ENCODE measurements at regions not wholly inside any gene's neighbourhood (a gene's known extent, or its start where the extent isn't known, plus 50 kb on each side); places are given as distances from the start of the nearest gene placed in this dataset.

DNA sequence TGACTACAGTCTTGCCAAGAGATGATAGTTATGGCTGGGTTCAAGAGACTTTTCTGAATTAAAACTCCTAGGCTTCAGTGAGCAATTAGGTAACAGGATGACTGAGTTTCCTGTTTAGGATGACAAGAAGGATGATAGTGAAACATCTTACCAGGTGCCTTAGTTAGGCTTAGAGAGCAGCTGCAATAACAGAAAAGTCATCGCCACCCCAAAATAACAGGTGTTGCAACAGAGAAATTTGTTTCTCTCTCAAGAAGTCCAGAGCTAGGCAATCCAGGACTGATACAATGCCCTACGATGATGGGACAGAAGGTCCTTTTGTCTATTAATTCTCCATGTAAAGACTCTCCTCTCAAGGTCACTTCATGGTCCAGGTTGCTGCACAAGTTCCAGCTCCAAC lies 361.8 kb downstream of the CAAP1 start:
- TF ChIP-seq, protein P1, sequence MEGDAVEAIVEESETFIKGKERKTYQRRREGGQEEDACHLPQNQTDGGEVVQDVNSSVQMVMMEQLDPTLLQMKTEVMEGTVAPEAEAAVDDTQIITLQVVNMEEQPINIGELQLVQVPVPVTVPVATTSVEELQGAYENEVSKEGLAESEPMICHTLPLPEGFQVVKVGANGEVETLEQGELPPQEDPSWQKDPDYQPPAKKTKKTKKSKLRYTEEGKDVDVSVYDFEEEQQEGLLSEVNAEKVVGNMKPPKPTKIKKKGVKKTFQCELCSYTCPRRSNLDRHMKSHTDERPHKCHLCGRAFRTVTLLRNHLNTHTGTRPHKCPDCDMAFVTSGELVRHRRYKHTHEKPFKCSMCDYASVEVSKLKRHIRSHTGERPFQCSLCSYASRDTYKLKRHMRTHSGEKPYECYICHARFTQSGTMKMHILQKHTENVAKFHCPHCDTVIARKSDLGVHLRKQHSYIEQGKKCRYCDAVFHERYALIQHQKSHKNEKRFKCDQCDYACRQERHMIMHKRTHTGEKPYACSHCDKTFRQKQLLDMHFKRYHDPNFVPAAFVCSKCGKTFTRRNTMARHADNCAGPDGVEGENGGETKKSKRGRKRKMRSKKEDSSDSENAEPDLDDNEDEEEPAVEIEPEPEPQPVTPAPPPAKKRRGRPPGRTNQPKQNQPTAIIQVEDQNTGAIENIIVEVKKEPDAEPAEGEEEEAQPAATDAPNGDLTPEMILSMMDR (conservative IDR thresholded peaks at IDR 0.05; ENCODE audit: low read depth, low read length) = no peak
- no peak for TF ChIP-seq EZH2 (IDR thresholded peaks at IDR 0.05; ENCODE audit: borderline replicate concordance, low read depth, low read length, poor library complexity, severe bottlenecking)

Data from A673 (cell line).